HepG2 (cell line): ENCODE measurements at regions not wholly inside any gene's neighbourhood (a gene's known extent, or its start where the extent isn't known, plus 50 kb on each side); places are given as distances from the start of the nearest gene placed in this dataset.
A peak's percentile ranks its signal among the peaks of the same experiment; 100 is the strongest.

Experiments used
- ATAC-seq: fragments of 200-7000 bp; cut with Tn5 transposase; 3 replicates; pipeline ENCODE4 v1.9.1; 2020; ENCODE audit warnings: mild to moderate bottlenecking, moderate library complexity
- BruUV-seq: library from RNA; stranded (reverse); fragments of 400-500 nt; replicated peaks from 2 replicates; lab custom pipeline; 2021; lab: Mats Ljungman, UMichigan
- CTCF ChIA-PET: fragments of 300-600 bp; formaldehyde crosslinking; extraction: SDS; loops from one replicate; lab custom pipeline; 2021; ENCODE audit warnings: low total read pairs, inconsistent platforms, low intra/inter-chr PET ratio; lab: Yijun Ruan, JAX
- POLR2A ChIA-PET: fragments of 350-600 bp; sonication (Branson Sonifier 250); formaldehyde crosslinking; loops from one replicate; lab custom pipeline; 2020; ENCODE audit warnings: antibody characterized with exemption, inconsistent platforms; lab: Yijun Ruan, JAX
- DNase-seq: peaks from one replicate; pipeline ENCODE4 v3.0.0-alpha.2; 2015; ENCODE audit warnings: low spot score
- FAIRE-seq: peaks from 3 replicates; lab custom pipeline; 2011; peaks lifted over from hg19 to GRCh38; lab: Jason Lieb, UNC
- H2AFZ ChIP-seq: one replicate; pipeline ENCODE4 v1.6.1; 2011; ENCODE audit warnings: low read length, inconsistent platforms
- H3K27ac ChIP-seq: fragments of 300-600 bp; 3 replicates; pipeline ENCODE4 v1.8.0; 2011; ENCODE audit warnings: mixed run types, mild to moderate bottlenecking, mixed read lengths, low read length, inconsistent platforms; ENCODE audit not compliant: insufficient read depth; ENCODE audit errors: extremely low read length
- H3K27me3 ChIP-seq, 2 experiments: fragments of 200-600 bp in 1 of 2; 2 replicates in 1 of 2; 3 replicates in 1 of 2; pipeline versions ENCODE4 v1.6.0 to v1.8.0; 2011; ENCODE audit warnings: low read length in 2 of 2, mild to moderate bottlenecking in 2 of 2, moderate library complexity in 2 of 2, inconsistent platforms in 1 of 2; ENCODE audit not compliant: insufficient read depth in 2 of 2, control insufficient read depth in 1 of 2
- H3K36me3 ChIP-seq, 2 experiments: fragments of 200-600 bp in 1 of 2; replicated peaks in 1 of 2; 2 replicates in 1 of 2; 3 replicates in 1 of 2; pipeline versions ENCODE4 v1.5.1 to v1.8.0; 2011; ENCODE audit warnings: low read length in 2 of 2, inconsistent platforms in 1 of 2; ENCODE audit not compliant: insufficient read depth in 2 of 2, control insufficient read depth in 1 of 2
- H3K4me1 ChIP-seq: 2 replicates; pipeline ENCODE4 v1.5.1; 2012; ENCODE audit warnings: low read length, inconsistent platforms; ENCODE audit not compliant: insufficient read depth
- H3K4me2 ChIP-seq: 2 replicates; pipeline ENCODE4 v1.6.0; 2011; ENCODE audit warnings: low read depth, low read length, inconsistent platforms
- H3K4me3 ChIP-seq, 3 experiments: fragments of 200-600 bp in 1 of 3; sonication (generic), shearing (Covaris generic) in 1 of 3; replicated peaks in 1 of 3; 2 replicates each; pipeline ENCODE4 v1.5.1; 2011 to 2016; ENCODE audit warnings: low read length in 3 of 3, inconsistent platforms in 2 of 3, low read depth in 2 of 3, mild to moderate bottlenecking in 2 of 3, control low read depth in 1 of 3, mixed read lengths in 1 of 3; ENCODE audit not compliant: insufficient read depth in 1 of 3
- H3K79me2 ChIP-seq: one replicate; pipeline ENCODE4 v1.6.1; 2011; ENCODE audit warnings: low read length, inconsistent platforms; ENCODE audit not compliant: insufficient read depth
- H3K9ac ChIP-seq: 2 replicates; pipeline ENCODE4 v1.6.0; 2011; ENCODE audit warnings: mild to moderate bottlenecking, low read depth, low read length, inconsistent platforms; ENCODE audit not compliant: insufficient read depth
- H3K9me3 ChIP-seq: 2 replicates; pipeline ENCODE4 v1.5.1; 2012; ENCODE audit warnings: mild to moderate bottlenecking, low read length
- H4K20me1 ChIP-seq: 2 replicates; pipeline ENCODE4 v1.6.0; 2011; ENCODE audit warnings: inconsistent platforms, mild to moderate bottlenecking, low read length, moderate library complexity; ENCODE audit not compliant: insufficient read depth
- CBX5 ChIP-seq: sonication (generic); formaldehyde crosslinking; IDR thresholded peaks from 2 replicates; pipeline ENCODE4 v1.4.0; 2020; ENCODE audit warnings: missing genetic modification reagents, borderline replicate concordance
- FOXK2 ChIP-seq: fragments of 450-650 bp; IDR thresholded peaks from 2 replicates; pipeline ENCODE4 v1.6.1; 2016
- NFATC3 ChIP-seq: sonication (generic); formaldehyde crosslinking; IDR thresholded peaks from 2 replicates; pipeline ENCODE4 v1.5.1; 2020; ENCODE audit warnings: mild to moderate bottlenecking, missing genetic modification reagents
- RBM39 ChIP-seq: fragments of 200-400 bp; formaldehyde crosslinking; IDR thresholded peaks from one replicate; pipeline ENCODE4 v1.6.1; 2018; ENCODE audit warnings: antibody characterized with exemption, mild to moderate bottlenecking, low read depth, low read length; ENCODE audit not compliant: poor library complexity, severe bottlenecking
- SCMH1 ChIP-seq: sonication (generic); formaldehyde crosslinking; IDR thresholded peaks from 2 replicates; pipeline ENCODE4 v1.9.0; 2021; ENCODE audit warnings: missing genetic modification reagents, mild to moderate bottlenecking, borderline replicate concordance
- SIX1 ChIP-seq: sonication (generic); formaldehyde crosslinking; IDR thresholded peaks from 2 replicates; pipeline ENCODE4 v1.4.0; 2020; ENCODE audit warnings: missing genetic modification reagents, borderline replicate concordance
- SMC3 ChIP-seq: IDR thresholded peaks from 2 replicates; pipeline ENCODE4 v1.6.1; 2011; ENCODE audit warnings: low read length, improper control_type of control experiment
- SNAPC5 ChIP-seq: sonication (generic); formaldehyde crosslinking; IDR thresholded peaks from 2 replicates; pipeline ENCODE4 v1.8.1; 2023; ENCODE audit warnings: mild to moderate bottlenecking, missing genetic modification reagents, borderline replicate concordance
- TFDP1 ChIP-seq: IDR thresholded peaks from 2 replicates; pipeline ENCODE4 v1.6.1; 2016; ENCODE audit warnings: missing compliant biosample characterization, missing genetic modification reagents, borderline replicate concordance
- TIGD3 ChIP-seq: sonication (generic); formaldehyde crosslinking; IDR thresholded peaks from 2 replicates; pipeline ENCODE4 v1.5.1; 2020; ENCODE audit warnings: mild to moderate bottlenecking, missing genetic modification reagents, borderline replicate concordance
- ZNF251 ChIP-seq: sonication (generic); formaldehyde crosslinking; IDR thresholded peaks from 2 replicates; pipeline ENCODE4 v1.9.0; 2021; ENCODE audit warnings: mild to moderate bottlenecking, missing genetic modification reagents
- ZNF652 ChIP-seq: IDR thresholded peaks from 2 replicates; pipeline ENCODE4 v1.6.1; 2016; ENCODE audit warnings: low read depth, borderline replicate concordance
- ZNF883 ChIP-seq: sonication (generic); formaldehyde crosslinking; IDR thresholded peaks from 2 replicates; pipeline ENCODE4 v1.5.1; 2020; ENCODE audit warnings: mild to moderate bottlenecking, missing genetic modification reagents; ENCODE audit errors: not compliant biosample characterization
- WGBS: methylation state at CpG from one replicate; pipeline ENCODE4 v1.1.6; 2017; ENCODE audit warnings: low lambda C conversion rate; 5-methylcytosine and 5-hydroxymethylcytosine counted together
- in situ Hi-C: cut with HindIII; loops from 2 replicates; pipeline ENCODE4 v1.10.0; 2017; ENCODE audit warnings: low pct_unique_long_range_greater_than_20kb; ENCODE audit not compliant: extremely low pct_ligation_motif_present
- intact Hi-C: fragments of 100-400 bp; cut with micrococcal nuclease; formaldehyde crosslinking; loops from one replicate; pipeline ENCODE4 v1.10.0; 2022; ENCODE audit not compliant: unreplicated experiment

- no TSS peak for BruUV-seq
- Histone ChIP-seq H2AFZ (no peak overlapping the region), H3K4me1 (peaks cover 10% of the 10 kb centered on the region; the same call in 1 of the 2 replicates), H4K20me1 (no peaks in the 10 kb centered on the region), H3K4me3 (no peak overlapping the region), H3K9ac (no peak overlapping the region), H3K36me3 (no peaks in the 10 kb centered on the region), H3K27me3 (peaks cover 0 to 4% of the 10 kb centered on the region in 2 experiments; a peak in 2 of 5 replicates), H3K9me3 (no peaks in the 10 kb centered on the region), H3K79me2 (no peaks in the 10 kb centered on the region), H3K27ac (no peak overlapping the region), H3K4me2 (no peak overlapping the region)
- TF ChIP-seq TFDP1 (no peak), NFATC3 (CRISPR knock-in tag) (no peak), TIGD3 (no peak), SMC3 (no peak)
- in situ Hi-C loops (loop anchor here (5.0 kb wide), 1 partner anchor 240 kb away; no protein-coding TSS in a partner anchor), intact Hi-C loops (no loop called here)
- FAIRE-seq = no peak
- ATAC-seq = peak; percentile 39
- WGBS = 70% methylated on average over 8 of the region's 12 CpGs
- ChIA-PET POLR2A (no interaction called here), CTCF (no interaction called here)
- no peak for DNase-seq
Observed at GRCh38 chr10:114881901-114882300, 56.1 kb upstream of the TRUB1 start.

- ATAC-seq (no peak), FAIRE-seq (no peak), DNase-seq (no peak)
- in situ Hi-C loops (no loop called here), intact Hi-C loops (no loop called here)
- no TSS peak for BruUV-seq
- H3K9ac ChIP-seq = no peak overlapping the region
- WGBS = 20% methylated on average over 2 of the region's 2 CpGs
- H3K9me3 ChIP-seq = no peaks in the 10 kb centered on the region
- no peaks in the 10 kb centered on the region for H3K4me1 ChIP-seq
- no peaks in the 10 kb centered on the region for H3K36me3 ChIP-seq
- H3K79me2 ChIP-seq = no peaks in the 10 kb centered on the region
- CTCF ChIA-PET = no interaction called here
- POLR2A ChIA-PET = no interaction called here
- TF ChIP-seq FOXK2 (no peak), ZNF251 (CRISPR knock-in tag) (no peak), ZNF883 (CRISPR knock-in tag) (no peak), ZNF652 (CRISPR knock-in tag) (no peak), SNAPC5 (CRISPR knock-in tag) (no peak), SCMH1 (no peak), CBX5 (CRISPR knock-in tag) (no peak), RBM39 (no peak), SIX1 (CRISPR knock-in tag) (no peak)
- no peak overlapping the region for H2AFZ ChIP-seq
- peaks cover 0 to 8% of the 10 kb centered on the region in 2 experiments; a peak in 2 of 5 replicates for H3K27me3 ChIP-seq
- no peak overlapping the region for H3K27ac ChIP-seq
- H3K4me2 ChIP-seq = no peak overlapping the region
- no peaks in the 10 kb centered on the region for H4K20me1 ChIP-seq
- no peak overlapping the region for H3K4me3 ChIP-seq
Observed at GRCh38 chr10:114885443-114885842, 52.6 kb upstream of the TRUB1 start.
